ENCODE measurements at regions not wholly inside any gene's neighbourhood (a gene's known extent, or its start where the extent isn't known, plus 50 kb on each side); places are given as distances from the start of the nearest gene placed in this dataset.

GRCh38 chr6:147621263-147621662 lies 112.8 kb downstream of the SAMD5 start:
- Histone ChIP-seq H3K9ac (no peak overlapping the region), H3K27ac (no peak overlapping the region), H3K27me3 (no peaks in the 10 kb centered on the region), H3K9me3 (replicated peaks in 1 of 11) (peaks cover 0 to 6% (median 0%) of the 10 kb centered on the region in 11 experiments; a peak in 2 of 22 replicates), H3K4me2 (no peak overlapping the region), H3K4me1 (no peaks in the 10 kb centered on the region), H3K4me3 (no peak overlapping the region), H3K36me3 (no peaks in the 10 kb centered on the region), H4K20me1 (no peaks in the 10 kb centered on the region)
- no peak for TF ChIP-seq Cebpa-rat (IDR thresholded peaks at IDR 0.05)

GRCh38 chr6:147621961-147622360 lies 113.5 kb downstream of the SAMD5 start:
- H3K9me3 ChIP-seq (replicated peaks in 1 of 11), result peaks cover 0 to 6% (median 0%) of the 10 kb centered on the region in 11 experiments; a peak in 2 of 22 replicates
- no peak overlapping the region for H3K27ac ChIP-seq
- H4K20me1 ChIP-seq, result no peaks in the 10 kb centered on the region
- H3K9ac ChIP-seq, result no peak overlapping the region
- H3K4me2 ChIP-seq, result no peak overlapping the region
- H3K36me3 ChIP-seq, result no peaks in the 10 kb centered on the region
- no peak overlapping the region for H3K4me3 ChIP-seq
- H3K4me1 ChIP-seq, result peaks cover 0 to 3% (median under 1%) of the 10 kb centered on the region in 10 experiments; a peak in 7 of 20 replicates
- no peaks in the 10 kb centered on the region for H3K27me3 ChIP-seq
- no peak for TF ChIP-seq Cebpa-rat (IDR thresholded peaks at IDR 0.05)

GRCh38 chr6:147624946-147625515 lies 116.5 kb downstream of the SAMD5 start:
- Histone ChIP-seq H3K9me3 (replicated peaks in 1 of 11) (peaks cover 0 to 6% (median 0%) of the 10 kb centered on the region in 11 experiments; a peak in 2 of 22 replicates), H3K4me3 (no peak overlapping the region), H4K20me1 (no peaks in the 10 kb centered on the region), H3K4me1 (peaks cover 5 to 15% (median 10%) of the 10 kb centered on the region in 10 experiments; a peak in 16 of 20 replicates), H3K27me3 (no peaks in the 10 kb centered on the region), H3K9ac (no peak overlapping the region), H3K36me3 (no peaks in the 10 kb centered on the region), H3K27ac (no peak overlapping the region), H3K4me2 (no peak overlapping the region)
- no peak for TF ChIP-seq Cebpa-rat (IDR thresholded peaks at IDR 0.05)

GRCh38 chr6:147625946-147626345 lies 117.5 kb downstream of the SAMD5 start:
- no peaks in the 10 kb centered on the region for H4K20me1 ChIP-seq
- H3K27me3 ChIP-seq, result no peaks in the 10 kb centered on the region
- no peak overlapping the region for H3K4me3 ChIP-seq
- peaks cover 0 to 6% (median 0%) of the 10 kb centered on the region in 11 experiments; a peak in 2 of 22 replicates for H3K9me3 ChIP-seq (replicated peaks in 1 of 11)
- H3K36me3 ChIP-seq, result no peaks in the 10 kb centered on the region
- no peak overlapping the region for H3K9ac ChIP-seq
- no peak overlapping the region for H3K4me2 ChIP-seq
- TF ChIP-seq Cebpa-rat (IDR thresholded peaks at IDR 0.05), result no peak
- H3K27ac ChIP-seq, result no peak overlapping the region
- peaks cover 5 to 15% (median 10%) of the 10 kb centered on the region in 10 experiments; a peak in 16 of 20 replicates for H3K4me1 ChIP-seq

GRCh38 chr6:147627411-147627810 lies 118.9 kb downstream of the SAMD5 start:
- no peaks in the 10 kb centered on the region for H4K20me1 ChIP-seq
- H3K4me2 ChIP-seq, result peak overlapping the region; percentile 21 to 59 (median 41); a peak in 14 of 22 replicates
- H3K9ac ChIP-seq, result no peak overlapping the region
- no peak overlapping the region for H3K4me3 ChIP-seq
- peaks cover 0 to 6% (median 0%) of the 10 kb centered on the region in 11 experiments; a peak in 2 of 22 replicates for H3K9me3 ChIP-seq (replicated peaks in 1 of 11)
- no peaks in the 10 kb centered on the region for H3K36me3 ChIP-seq
- no peak overlapping the region for H3K27ac ChIP-seq
- H3K27me3 ChIP-seq, result no peaks in the 10 kb centered on the region
- no peak for TF ChIP-seq Cebpa-rat (IDR thresholded peaks at IDR 0.05)
- H3K4me1 ChIP-seq, result peaks cover 5 to 15% (median 10%) of the 10 kb centered on the region in 10 experiments; a peak in 16 of 20 replicates

GRCh38 chr6:147633191-147633590 lies 124.7 kb downstream of the SAMD5 start:
- Histone ChIP-seq H3K9me3 (replicated peaks in 1 of 11) (peaks cover 9 to 14% (median 11%) of the 10 kb centered on the region in 11 experiments), H3K27me3 (no peaks in the 10 kb centered on the region), H3K4me3 (no peak overlapping the region), H3K36me3 (no peaks in the 10 kb centered on the region), H3K4me2 (no peak overlapping the region), H3K9ac (no peak overlapping the region), H3K4me1 (peaks cover 0 to 1% (median 0%) of the 10 kb centered on the region in 10 experiments; a peak in 2 of 20 replicates), H3K27ac (no peak overlapping the region), H4K20me1 (no peaks in the 10 kb centered on the region)
- TF ChIP-seq Cebpa-rat (IDR thresholded peaks at IDR 0.05), result no peak

- Histone ChIP-seq H3K4me1 (no peaks in the 10 kb centered on the region), H3K9me3 (replicated peaks in 1 of 11) (peaks cover 9 to 14% (median 11%) of the 10 kb centered on the region in 11 experiments), H3K4me2 (no peak overlapping the region), H3K27ac (no peak overlapping the region), H3K9ac (no peak overlapping the region), H3K4me3 (no peak overlapping the region), H3K36me3 (no peaks in the 10 kb centered on the region), H3K27me3 (no peaks in the 10 kb centered on the region), H4K20me1 (no peaks in the 10 kb centered on the region)
- TF ChIP-seq Cebpa-rat (IDR thresholded peaks at IDR 0.05), result no peak
These were observed 129.2 kb downstream of the SAMD5 start for GRCh38 chr6:147637620-147638195.

- Histone ChIP-seq H3K27ac (no peak overlapping the region), H3K27me3 (no peaks in the 10 kb centered on the region), H4K20me1 (no peaks in the 10 kb centered on the region), H3K4me1 (peaks cover 0 to 6% (median 0%) of the 10 kb centered on the region in 10 experiments; a peak in 1 of 20 replicates), H3K9ac (no peak overlapping the region), H3K4me3 (no peak overlapping the region), H3K9me3 (replicated peaks in 1 of 11) (peaks cover 5 to 10% (median 7%) of the 10 kb centered on the region in 11 experiments), H3K36me3 (no peaks in the 10 kb centered on the region), H3K4me2 (no peak overlapping the region)
- no peak for TF ChIP-seq Cebpa-rat (IDR thresholded peaks at IDR 0.05)
These were observed 130.8 kb downstream of the SAMD5 start for GRCh38 chr6:147639279-147639678.

GRCh38 chr6:147640606-147641005 lies 132.1 kb downstream of the SAMD5 start:
- H3K4me2 ChIP-seq, result no peak overlapping the region
- no peak overlapping the region for H3K27ac ChIP-seq
- no peaks in the 10 kb centered on the region for H4K20me1 ChIP-seq
- peaks cover 0 to 6% (median 0%) of the 10 kb centered on the region in 10 experiments; a peak in 1 of 20 replicates for H3K4me1 ChIP-seq
- TF ChIP-seq Cebpa-rat (IDR thresholded peaks at IDR 0.05), result no peak
- H3K36me3 ChIP-seq, result no peaks in the 10 kb centered on the region
- no peak overlapping the region for H3K9ac ChIP-seq
- no peaks in the 10 kb centered on the region for H3K27me3 ChIP-seq
- no peak overlapping the region for H3K4me3 ChIP-seq
- H3K9me3 ChIP-seq (replicated peaks in 1 of 11), result no peaks in the 10 kb centered on the region

Data from BLaER1 treated with 17β-estradiol and CSF1 and Interleukin-3, amounts not matched to agents 10 nM and 100 nM (cell line).